OCI-LY1 (cell line): ENCODE measurements at regions not wholly inside any gene's neighbourhood (a gene's known extent, or its start where the extent isn't known, plus 50 kb on each side); places are given as distances from the start of the nearest gene placed in this dataset.

Experiments
- EZH2 ChIP-seq: fragments of 200-600 bp; sonication (generic), shearing (Covaris generic); IDR thresholded peaks from 2 replicates; pipeline ENCODE4 v1.8.0; 2017; ENCODE audit warnings: borderline replicate concordance, mixed run types, mild to moderate bottlenecking, antibody characterized with exemption, low read length, moderate library complexity, mixed read lengths
- TF ChIP-seq, protein P1 (sequence below): fragments of 200-600 bp; sonication (generic), shearing (Covaris generic); IDR thresholded peaks from 2 replicates; pipeline ENCODE4 v1.5.1; 2017; ENCODE audit warnings: mild to moderate bottlenecking, antibody characterized with exemption, low read length, moderate library complexity, mixed read lengths

DNA sequence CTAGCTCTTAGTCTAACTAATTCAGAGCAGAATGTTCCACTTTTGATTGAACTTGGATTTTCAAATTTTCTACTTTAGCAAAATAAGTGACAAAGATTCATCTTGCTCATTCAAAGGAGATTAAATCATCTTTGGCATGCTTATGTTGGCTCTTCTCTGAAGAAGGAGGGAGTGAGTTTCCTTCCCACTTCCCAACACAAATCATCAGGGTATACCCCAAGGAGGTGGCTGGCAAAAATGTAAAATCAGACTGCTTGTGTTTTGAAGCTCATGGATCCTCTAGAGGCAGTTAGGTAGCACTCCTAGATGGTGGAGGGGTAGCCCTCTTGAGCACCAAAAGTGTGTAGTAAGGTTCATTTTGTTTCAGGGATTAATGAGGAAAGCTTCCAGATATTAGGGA lies 343.1 kb downstream of the OSTF1 start:
- TF ChIP-seq EZH2: no peak
- TF ChIP-seq, protein P1, sequence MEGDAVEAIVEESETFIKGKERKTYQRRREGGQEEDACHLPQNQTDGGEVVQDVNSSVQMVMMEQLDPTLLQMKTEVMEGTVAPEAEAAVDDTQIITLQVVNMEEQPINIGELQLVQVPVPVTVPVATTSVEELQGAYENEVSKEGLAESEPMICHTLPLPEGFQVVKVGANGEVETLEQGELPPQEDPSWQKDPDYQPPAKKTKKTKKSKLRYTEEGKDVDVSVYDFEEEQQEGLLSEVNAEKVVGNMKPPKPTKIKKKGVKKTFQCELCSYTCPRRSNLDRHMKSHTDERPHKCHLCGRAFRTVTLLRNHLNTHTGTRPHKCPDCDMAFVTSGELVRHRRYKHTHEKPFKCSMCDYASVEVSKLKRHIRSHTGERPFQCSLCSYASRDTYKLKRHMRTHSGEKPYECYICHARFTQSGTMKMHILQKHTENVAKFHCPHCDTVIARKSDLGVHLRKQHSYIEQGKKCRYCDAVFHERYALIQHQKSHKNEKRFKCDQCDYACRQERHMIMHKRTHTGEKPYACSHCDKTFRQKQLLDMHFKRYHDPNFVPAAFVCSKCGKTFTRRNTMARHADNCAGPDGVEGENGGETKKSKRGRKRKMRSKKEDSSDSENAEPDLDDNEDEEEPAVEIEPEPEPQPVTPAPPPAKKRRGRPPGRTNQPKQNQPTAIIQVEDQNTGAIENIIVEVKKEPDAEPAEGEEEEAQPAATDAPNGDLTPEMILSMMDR: no peak
